ENCODE measurements at regions not wholly inside any gene's neighbourhood (a gene's known extent, or its start where the extent isn't known, plus 50 kb on each side); places are given as distances from the start of the nearest gene placed in this dataset.

DNA sequence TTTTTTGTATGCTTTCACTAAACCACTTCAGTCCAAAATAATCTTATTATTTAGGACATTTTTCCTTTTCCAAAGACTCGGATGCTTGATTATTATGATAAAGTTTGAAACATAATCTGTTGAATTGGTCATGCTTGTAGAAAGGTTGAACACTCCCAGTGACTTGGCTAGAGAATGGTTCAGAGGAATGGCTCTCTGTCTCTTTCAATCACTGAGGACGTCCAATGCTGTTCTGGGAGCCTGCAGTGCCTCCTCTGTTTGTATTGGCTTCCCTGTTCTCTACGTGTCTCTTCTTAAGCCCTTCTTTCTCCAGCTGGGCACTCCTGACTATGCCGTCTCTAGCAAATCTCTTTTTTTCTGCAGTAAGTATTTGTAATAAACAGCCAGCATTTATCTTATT is 369.0 kb upstream of the DYNLRB2 start:
- DNase-seq, result no peak

- no peak for DNase-seq
Measured at GRCh38 chr16:80171199-80171598, 369.6 kb upstream of the DYNLRB2 start.

DNA sequence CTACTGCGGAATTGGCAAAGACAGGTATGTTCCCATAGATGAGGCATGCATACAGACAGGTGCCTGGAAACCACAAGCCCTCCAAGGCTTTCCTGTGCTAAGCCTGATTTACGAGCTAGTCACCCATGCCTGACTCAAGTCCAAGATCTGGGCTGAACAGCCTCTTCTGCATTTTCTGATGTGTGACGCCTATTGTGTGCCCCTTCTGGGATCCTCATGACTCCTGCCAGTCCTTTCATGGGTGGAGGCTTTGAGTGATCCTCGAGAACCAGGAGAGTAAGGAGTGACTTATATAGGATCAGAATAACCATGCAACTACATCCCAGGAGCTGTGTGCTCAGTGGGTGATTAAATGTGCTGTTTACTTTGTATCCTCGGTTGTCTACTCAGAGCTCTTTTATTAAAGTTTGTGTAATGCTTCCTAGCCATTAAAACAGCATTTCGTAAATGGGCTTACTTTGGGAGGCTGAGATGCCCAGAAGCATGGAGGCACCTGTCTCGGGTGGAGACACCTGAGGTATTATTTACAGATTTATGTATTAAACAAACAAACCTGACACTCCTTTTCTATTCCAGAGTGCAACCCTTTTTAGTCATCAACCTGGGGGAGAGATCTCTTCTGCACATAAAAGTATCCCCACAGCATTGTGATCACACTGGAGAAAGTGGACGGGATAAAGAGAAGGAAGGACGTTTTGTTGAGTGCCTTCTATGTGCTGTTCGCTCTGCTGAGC is 373.0 kb upstream of the DYNLRB2 start:
- no peak for DNase-seq

- no peak for DNase-seq
Measured at GRCh38 chr16:80166082-80166481, 374.7 kb upstream of the DYNLRB2 start.

GRCh38 chr16:80164966-80165550 is 375.7 kb upstream of the DYNLRB2 start:
- no peak for DNase-seq

GRCh38 chr16:80163339-80163738 is 377.5 kb upstream of the DYNLRB2 start:
- DNase-seq, result no peak

DNA sequence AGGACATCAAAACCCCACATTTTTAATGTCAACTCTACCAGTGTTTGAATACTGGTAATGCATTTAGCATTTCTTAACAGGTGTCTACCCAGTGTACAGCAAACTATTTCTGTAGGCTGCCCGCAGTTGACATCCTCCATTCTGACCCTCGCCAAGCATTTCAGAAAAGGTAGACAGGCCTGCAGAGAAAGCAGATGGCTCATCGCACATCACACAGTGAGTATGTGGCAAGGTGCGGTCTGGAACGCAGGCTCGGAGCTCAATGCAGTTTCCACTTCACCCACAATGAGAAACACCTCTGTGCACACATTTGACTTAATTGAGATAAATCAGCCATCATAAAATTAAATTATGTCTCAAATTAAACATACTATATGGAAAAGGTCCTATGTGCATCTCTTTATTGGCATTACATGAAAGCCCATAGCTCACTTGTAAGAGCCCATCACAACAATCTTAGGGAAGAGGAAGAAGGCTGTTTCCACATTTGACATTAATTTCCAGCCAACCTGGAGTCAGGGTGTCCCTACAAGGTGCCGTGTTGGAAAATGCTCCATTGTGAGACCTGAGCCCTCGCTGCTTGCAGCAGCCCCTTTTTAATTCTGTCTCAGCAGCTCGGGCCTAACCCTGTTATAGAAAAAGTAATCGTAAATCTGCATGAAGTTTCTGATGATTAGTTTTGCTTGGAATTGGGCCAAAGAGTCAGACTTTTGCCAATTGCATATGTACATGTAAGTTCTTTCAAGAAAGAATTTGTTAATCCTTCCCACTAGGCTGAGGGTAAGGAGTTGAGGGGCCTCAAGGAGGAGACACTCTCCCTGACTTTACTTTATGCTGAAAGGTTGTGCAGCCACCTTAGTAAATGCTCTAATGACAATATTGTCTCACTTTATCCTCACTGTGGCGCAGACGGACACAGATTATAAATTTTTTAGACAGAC is 378.7 kb upstream of the DYNLRB2 start:
- no peak for DNase-seq

- no peak for DNase-seq
Measured at GRCh38 chr16:80158766-80159165, 382.0 kb upstream of the DYNLRB2 start.

DNA sequence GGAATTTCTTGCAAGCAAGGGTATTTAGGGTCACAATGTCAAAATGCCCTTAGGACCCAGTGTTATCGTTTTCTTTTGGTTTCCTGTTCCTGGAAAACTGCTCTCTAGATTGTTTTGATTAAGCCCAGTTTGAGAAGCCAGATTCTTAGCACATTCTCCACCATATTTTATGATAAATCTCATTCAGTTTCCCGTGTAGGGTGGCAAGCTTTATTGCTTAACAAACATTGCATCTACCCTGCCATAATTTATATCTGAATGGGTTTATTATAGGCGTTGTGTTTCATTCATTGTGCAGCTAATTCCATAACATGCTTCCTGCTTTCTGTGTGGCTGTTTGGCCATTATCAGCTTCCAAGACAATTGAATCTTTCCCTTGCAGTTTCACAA is 389.1 kb upstream of the DYNLRB2 start:
- no peak for DNase-seq

GRCh38 chr16:80150978-80151721 is 389.6 kb upstream of the DYNLRB2 start:
- DNase-seq, result no peak

DNA sequence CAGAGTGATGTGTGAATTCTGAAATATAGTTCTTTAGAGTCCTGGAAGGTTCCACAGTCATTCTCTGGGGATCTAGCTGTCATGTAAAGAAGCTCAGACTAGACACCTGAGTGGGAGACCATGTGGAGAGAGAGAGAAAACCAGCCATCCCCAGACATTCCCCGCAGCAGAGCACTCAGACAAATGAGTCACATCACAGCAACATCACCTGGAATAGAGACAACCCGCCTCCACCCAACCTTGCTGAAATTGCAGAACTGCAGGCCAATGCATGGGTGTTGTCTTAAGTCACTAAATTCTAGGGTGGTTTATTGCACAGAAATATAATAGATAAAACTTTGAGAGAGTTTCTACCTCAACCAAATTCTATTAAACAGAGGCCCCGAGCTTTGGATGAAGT is 392.0 kb upstream of the DYNLRB2 start:
- no peak for DNase-seq

GRCh38 chr16:80147026-80147655 is 393.7 kb upstream of the DYNLRB2 start:
- no peak for DNase-seq

DNA sequence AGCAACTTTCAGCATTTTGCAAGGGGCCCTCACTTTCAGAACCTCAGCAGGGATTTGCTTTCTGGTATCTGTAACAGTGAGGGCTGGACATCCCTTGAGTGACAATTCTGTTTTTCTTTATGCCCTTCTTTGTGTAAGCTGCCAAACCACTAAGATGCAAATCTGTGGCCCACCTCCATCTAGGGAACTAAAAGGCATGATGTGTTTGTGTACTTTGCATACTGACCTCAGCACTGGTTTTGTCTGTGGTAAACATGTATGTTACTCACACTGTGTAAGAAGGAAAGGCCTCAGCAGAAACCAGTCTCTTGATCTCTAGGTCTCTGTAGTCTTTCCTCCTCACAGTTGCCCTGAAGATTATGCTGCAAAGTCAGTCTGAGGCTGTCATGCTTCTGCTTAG is 396.6 kb upstream of the DYNLRB2 start:
- DNase-seq, result no peak

GRCh38 chr16:80142940-80143339 is 397.9 kb upstream of the DYNLRB2 start:
- no peak for DNase-seq

DNA sequence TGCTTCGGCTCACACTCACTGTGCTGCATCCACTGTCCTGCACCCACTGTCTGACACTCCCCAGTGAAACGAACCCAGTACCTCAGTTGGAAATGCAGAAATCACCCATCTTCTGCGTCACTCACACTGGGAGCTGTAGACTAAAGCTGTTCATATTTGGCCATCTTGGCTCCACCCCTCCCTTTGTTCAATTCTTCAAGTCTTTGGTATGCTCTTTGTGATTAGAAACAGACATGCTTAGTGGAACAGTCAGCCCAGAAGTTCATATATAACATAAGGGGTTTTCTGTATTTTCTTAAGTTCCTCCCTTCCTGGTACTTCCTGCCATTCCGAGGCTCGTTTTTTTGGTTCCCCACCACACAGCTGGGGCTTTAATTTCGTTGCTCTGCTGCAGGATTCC is 398.5 kb upstream of the DYNLRB2 start:
- no peak for DNase-seq

- no peak for DNase-seq
Measured at GRCh38 chr16:80129791-80130190, 411.0 kb upstream of the DYNLRB2 start.

GRCh38 chr16:80125677-80126076 is 415.1 kb upstream of the DYNLRB2 start:
- no peak for DNase-seq

- no peak for DNase-seq
Measured at GRCh38 chr16:80123189-80123588, 417.6 kb upstream of the DYNLRB2 start.

GRCh38 chr16:80122115-80122514 is 418.7 kb upstream of the DYNLRB2 start:
- no peak for DNase-seq

GRCh38 chr16:80121522-80121909 is 419.3 kb upstream of the DYNLRB2 start:
- no peak for DNase-seq

- DNase-seq, result no peak
Measured at GRCh38 chr16:80120899-80121521, 419.8 kb upstream of the DYNLRB2 start.

GRCh38 chr16:80117556-80118130 is 423.1 kb upstream of the DYNLRB2 start:
- no peak for DNase-seq
